ENCODE measurements at regions not wholly inside any gene's neighbourhood (a gene's known extent, or its start where the extent isn't known, plus 50 kb on each side); places are given as distances from the start of the nearest gene placed in this dataset.

- TF ChIP-seq, protein P1, sequence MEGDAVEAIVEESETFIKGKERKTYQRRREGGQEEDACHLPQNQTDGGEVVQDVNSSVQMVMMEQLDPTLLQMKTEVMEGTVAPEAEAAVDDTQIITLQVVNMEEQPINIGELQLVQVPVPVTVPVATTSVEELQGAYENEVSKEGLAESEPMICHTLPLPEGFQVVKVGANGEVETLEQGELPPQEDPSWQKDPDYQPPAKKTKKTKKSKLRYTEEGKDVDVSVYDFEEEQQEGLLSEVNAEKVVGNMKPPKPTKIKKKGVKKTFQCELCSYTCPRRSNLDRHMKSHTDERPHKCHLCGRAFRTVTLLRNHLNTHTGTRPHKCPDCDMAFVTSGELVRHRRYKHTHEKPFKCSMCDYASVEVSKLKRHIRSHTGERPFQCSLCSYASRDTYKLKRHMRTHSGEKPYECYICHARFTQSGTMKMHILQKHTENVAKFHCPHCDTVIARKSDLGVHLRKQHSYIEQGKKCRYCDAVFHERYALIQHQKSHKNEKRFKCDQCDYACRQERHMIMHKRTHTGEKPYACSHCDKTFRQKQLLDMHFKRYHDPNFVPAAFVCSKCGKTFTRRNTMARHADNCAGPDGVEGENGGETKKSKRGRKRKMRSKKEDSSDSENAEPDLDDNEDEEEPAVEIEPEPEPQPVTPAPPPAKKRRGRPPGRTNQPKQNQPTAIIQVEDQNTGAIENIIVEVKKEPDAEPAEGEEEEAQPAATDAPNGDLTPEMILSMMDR (conservative IDR thresholded peaks at IDR 0.05; ENCODE audit: low read depth in 2 of 2): no peak
- TF ChIP-seq JUNB (IDR thresholded peaks at IDR 0.05; ENCODE audit: unreplicated experiment) (no peak), EZH2 (IDR thresholded peaks at IDR 0.05; ENCODE audit: low read depth, unreplicated experiment) (no peak), CREB1 (CRISPR knock-in tag; IDR thresholded peaks at IDR 0.05; ENCODE audit: low read depth) (no peak), POLR2AphosphoS5 (IDR thresholded peaks at IDR 0.05; ENCODE audit: low read depth) (no peak), NANOG (IDR thresholded peaks at IDR 0.05; ENCODE audit: borderline replicate concordance) (no peak)
- TF ChIP-seq, protein P2, sequence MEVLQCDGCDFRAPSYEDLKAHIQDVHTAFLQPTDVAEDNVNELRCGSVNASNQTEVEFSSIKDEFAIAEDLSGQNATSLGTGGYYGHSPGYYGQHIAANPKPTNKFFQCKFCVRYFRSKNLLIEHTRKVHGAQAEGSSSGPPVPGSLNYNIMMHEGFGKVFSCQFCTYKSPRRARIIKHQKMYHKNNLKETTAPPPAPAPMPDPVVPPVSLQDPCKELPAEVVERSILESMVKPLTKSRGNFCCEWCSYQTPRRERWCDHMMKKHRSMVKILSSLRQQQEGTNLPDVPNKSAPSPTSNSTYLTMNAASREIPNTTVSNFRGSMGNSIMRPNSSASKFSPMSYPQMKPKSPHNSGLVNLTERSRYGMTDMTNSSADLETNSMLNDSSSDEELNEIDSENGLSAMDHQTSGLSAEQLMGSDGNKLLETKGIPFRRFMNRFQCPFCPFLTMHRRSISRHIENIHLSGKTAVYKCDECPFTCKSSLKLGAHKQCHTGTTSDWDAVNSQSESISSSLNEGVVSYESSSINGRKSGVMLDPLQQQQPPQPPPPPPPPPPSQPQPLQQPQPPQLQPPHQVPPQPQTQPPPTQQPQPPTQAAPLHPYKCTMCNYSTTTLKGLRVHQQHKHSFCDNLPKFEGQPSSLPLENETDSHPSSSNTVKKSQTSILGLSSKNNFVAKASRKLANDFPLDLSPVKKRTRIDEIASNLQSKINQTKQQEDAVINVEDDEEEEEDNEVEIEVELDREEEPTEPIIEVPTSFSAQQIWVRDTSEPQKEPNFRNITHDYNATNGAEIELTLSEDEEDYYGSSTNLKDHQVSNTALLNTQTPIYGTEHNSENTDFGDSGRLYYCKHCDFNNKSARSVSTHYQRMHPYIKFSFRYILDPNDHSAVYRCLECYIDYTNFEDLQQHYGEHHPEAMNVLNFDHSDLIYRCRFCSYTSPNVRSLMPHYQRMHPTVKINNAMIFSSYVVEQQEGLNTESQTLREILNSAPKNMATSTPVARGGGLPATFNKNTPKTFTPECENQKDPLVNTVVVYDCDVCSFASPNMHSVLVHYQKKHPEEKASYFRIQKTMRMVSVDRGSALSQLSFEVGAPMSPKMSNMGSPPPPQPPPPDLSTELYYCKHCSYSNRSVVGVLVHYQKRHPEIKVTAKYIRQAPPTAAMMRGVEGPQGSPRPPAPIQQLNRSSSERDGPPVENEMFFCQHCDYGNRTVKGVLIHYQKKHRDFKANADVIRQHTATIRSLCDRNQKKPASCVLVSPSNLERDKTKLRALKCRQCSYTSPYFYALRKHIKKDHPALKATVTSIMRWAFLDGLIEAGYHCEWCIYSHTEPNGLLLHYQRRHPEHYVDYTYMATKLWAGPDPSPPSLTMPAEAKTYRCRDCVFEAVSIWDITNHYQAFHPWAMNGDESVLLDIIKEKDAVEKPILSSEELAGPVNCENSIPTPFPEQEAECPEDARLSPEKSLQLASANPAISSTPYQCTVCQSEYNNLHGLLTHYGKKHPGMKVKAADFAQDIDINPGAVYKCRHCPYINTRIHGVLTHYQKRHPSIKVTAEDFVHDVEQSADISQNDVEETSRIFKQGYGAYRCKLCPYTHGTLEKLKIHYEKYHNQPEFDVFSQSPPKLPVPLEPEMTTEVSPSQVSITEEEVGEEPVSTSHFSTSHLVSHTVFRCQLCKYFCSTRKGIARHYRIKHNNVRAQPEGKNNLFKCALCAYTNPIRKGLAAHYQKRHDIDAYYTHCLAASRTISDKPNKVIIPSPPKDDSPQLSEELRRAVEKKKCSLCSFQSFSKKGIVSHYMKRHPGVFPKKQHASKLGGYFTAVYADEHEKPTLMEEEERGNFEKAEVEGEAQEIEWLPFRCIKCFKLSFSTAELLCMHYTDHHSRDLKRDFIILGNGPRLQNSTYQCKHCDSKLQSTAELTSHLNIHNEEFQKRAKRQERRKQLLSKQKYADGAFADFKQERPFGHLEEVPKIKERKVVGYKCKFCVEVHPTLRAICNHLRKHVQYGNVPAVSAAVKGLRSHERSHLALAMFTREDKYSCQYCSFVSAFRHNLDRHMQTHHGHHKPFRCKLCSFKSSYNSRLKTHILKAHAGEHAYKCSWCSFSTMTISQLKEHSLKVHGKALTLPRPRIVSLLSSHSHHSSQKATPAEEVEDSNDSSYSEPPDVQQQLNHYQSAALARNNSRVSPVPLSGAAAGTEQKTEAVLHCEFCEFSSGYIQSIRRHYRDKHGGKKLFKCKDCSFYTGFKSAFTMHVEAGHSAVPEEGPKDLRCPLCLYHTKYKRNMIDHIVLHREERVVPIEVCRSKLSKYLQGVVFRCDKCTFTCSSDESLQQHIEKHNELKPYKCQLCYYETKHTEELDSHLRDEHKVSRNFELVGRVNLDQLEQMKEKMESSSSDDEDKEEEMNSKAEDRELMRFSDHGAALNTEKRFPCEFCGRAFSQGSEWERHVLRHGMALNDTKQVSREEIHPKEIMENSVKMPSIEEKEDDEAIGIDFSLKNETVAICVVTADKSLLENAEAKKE (CRISPR knock-in tag; IDR thresholded peaks at IDR 0.05): no peak
These were observed 297.7 kb upstream of the DDHD1 start for GRCh38 chr14:53450871-53451270.

Measured in GM23338 (cell line).